AG09319 (cell line): ENCODE measurements at regions not wholly inside any gene's neighbourhood (a gene's known extent, or its start where the extent isn't known, plus 50 kb on each side); places are given as distances from the start of the nearest gene placed in this dataset.
A peak's percentile ranks its signal among the peaks of the same experiment; 100 is the strongest.

Source experiments
- DNase-seq: peaks from one replicate; pipeline ENCODE4 v3.0.0-alpha.2; 2010; ENCODE audit warnings: low read depth; ENCODE audit errors: extremely low read depth
- CTCF ChIP-seq: IDR thresholded peaks from 2 replicates; pipeline ENCODE4 v1.5.1; 2011; ENCODE audit warnings: low read depth, mild to moderate bottlenecking, inconsistent platforms, low read length, moderate library complexity

DNA sequence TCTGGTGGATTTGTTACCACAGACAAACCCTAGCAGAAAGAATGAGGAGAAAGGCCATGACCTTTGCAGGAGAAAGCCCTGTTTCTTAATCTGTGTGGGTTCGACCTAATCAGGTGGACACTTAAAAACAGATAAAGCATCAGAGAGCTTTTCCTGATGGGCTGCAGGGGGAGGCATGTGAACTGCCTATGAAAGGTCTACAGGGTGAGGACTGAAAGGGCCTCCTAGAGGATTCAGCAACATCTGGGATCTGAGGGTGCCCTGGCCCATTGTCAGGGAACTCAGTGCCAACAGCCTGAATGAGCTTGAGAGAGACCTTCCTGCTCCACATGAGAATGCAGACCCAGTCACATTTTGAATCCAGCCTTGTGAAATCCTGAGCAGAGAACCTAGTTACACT, 178.8 kb upstream of the DDHD1 start:
- DNase-seq: no peak

DNA sequence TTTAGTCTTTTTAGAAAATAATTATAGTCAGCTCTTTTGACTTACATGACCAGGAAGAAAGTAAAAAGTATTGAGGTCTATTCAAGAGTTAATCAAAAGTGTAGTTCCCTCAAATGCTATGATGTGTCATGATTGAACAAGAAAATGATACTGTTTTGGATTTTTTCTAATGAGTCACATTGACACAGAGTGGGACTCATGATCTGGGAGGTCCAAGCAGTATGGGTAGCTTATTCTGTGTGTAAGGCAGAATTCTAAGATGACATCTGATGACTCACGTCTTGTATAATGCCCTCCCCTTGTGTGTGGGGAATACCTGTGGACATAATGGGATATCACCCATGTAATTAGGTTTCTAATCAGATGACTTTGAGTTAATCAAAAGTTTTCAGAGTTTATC, 178.1 kb upstream of the DDHD1 start:
- DNase-seq: no peak
- no peak for TF ChIP-seq CTCF

More for the DNA sequence above, 178.8 kb upstream of the DDHD1 start:
- TF ChIP-seq CTCF: no peak

- DNase-seq: no peak
Measured at GRCh38 chr14:53330441-53330840, 177.3 kb upstream of the DDHD1 start.

GRCh38 chr14:53328841-53329240, 175.7 kb upstream of the DDHD1 start:
- no peak for DNase-seq
- no peak for TF ChIP-seq CTCF

More at GRCh38 chr14:53330441-53330840, 177.3 kb upstream of the DDHD1 start:
- no peak for TF ChIP-seq CTCF

- no peak for TF ChIP-seq CTCF
- DNase-seq: no peak
Measured at GRCh38 chr14:53327716-53328115, 174.6 kb upstream of the DDHD1 start.

DNA sequence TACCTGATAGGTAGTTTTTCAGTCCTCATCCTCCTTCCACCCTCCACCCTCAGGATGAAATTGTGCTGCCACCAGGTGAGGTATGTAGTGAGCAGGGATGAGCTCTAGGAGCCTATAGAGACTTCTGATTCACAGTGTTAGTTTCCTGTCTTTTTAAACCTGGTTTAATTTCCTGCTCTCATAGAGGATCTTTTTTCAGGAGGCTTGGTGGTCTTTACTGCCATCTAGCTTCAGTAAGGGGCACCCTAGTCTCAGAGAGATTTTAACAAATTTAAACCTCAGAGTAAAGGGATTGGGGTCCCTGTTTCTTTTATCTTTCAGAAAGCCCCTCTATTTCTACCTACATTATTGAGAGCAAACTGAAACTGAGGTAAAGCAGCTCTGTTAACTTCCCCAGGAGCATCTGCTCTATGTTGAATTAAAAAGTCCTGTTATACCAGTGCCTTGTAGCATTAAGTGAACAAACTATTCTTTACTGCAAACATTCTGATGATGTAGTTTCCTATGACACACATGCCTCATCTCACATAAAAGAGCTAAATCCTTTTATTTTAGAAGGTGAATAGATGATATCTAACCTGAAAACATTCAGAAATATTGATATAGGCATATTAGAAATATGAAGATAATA, 172.2 kb upstream of the DDHD1 start:
- TF ChIP-seq CTCF: peak; percentile 23
- DNase-seq: no peak

DNA sequence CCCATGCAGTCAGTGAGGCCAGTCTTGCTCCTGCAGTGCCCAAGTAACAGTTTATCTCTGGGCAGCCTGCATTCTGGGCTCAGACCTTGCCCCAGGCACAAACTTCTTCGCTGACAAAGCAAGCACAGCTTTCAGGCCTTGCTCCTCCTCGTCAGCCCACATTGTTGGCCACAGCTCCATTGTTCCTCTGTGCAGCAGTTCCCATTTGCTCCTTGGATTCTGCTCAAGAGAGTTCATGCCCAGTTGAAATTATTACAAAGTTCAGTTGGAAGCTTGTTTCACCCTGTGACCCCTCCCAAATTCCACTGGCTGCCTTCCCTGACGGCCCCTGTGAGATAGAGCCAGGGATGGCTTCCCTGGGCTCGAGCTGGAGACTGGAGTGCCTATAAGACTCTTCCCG, 163.4 kb upstream of the DDHD1 start:
- TF ChIP-seq CTCF: no peak
- no peak for DNase-seq
